ENCODE measurements at regions not wholly inside any gene's neighbourhood (a gene's known extent, or its start where the extent isn't known, plus 50 kb on each side); places are given as distances from the start of the nearest gene placed in this dataset.
A peak's percentile ranks its signal among the peaks of the same experiment; 100 is the strongest.

- no peak for DNase-seq
Observed at GRCh38 chr5:67978171-67978570, 237.4 kb upstream of the PIK3R1 start.

GRCh38 chr5:67976891-67977601 lies 238.5 kb upstream of the PIK3R1 start:
- no peak for DNase-seq

- no peak for DNase-seq
Observed at GRCh38 chr5:67976181-67976580, 239.4 kb upstream of the PIK3R1 start.

- DNase-seq = no peak
Observed at GRCh38 chr5:67974471-67974870, 241.1 kb upstream of the PIK3R1 start.

- DNase-seq = no peak
Observed at GRCh38 chr5:67974054-67974453, 241.5 kb upstream of the PIK3R1 start.

GRCh38 chr5:67971971-67972821 lies 243.4 kb upstream of the PIK3R1 start:
- DNase-seq = no peak

GRCh38 chr5:67971223-67971830 lies 244.2 kb upstream of the PIK3R1 start:
- DNase-seq = no peak

- DNase-seq = no peak
Observed at GRCh38 chr5:67969631-67970030, 245.9 kb upstream of the PIK3R1 start.

GRCh38 chr5:67969176-67969575 lies 246.4 kb upstream of the PIK3R1 start:
- DNase-seq = no peak

GRCh38 chr5:67966712-67967111 lies 248.8 kb upstream of the PIK3R1 start:
- DNase-seq = no peak

- no peak for DNase-seq
Observed at GRCh38 chr5:67964619-67965018, 250.9 kb upstream of the PIK3R1 start.

GRCh38 chr5:67963789-67964519 lies 251.6 kb upstream of the PIK3R1 start:
- DNase-seq = no peak

GRCh38 chr5:67960939-67961338 lies 254.6 kb upstream of the PIK3R1 start:
- DNase-seq = no peak

- DNase-seq = no peak
Observed at GRCh38 chr5:67957374-67957773, 258.2 kb upstream of the PIK3R1 start.

- DNase-seq = no peak
Observed at GRCh38 chr5:67954351-67954750, 261.2 kb upstream of the PIK3R1 start.

GRCh38 chr5:67942421-67942820 lies 273.1 kb upstream of the PIK3R1 start:
- no peak for DNase-seq

- DNase-seq = peak; percentile 9
Observed at GRCh38 chr5:67941614-67942401, 273.7 kb upstream of the PIK3R1 start.

GRCh38 chr5:67935908-67936566 lies 279.5 kb upstream of the PIK3R1 start:
- no peak for DNase-seq

GRCh38 chr5:67934976-67935375 lies 280.6 kb upstream of the PIK3R1 start:
- DNase-seq = peak; percentile 15

- no peak for DNase-seq
Observed at GRCh38 chr5:67925511-67925910, 290.0 kb upstream of the PIK3R1 start.

- DNase-seq = no peak
Observed at GRCh38 chr5:67921004-67921601, 294.5 kb upstream of the PIK3R1 start.
